Adrenal gland (tissue), 9 donors: ENCODE measurements at regions not wholly inside any gene's neighbourhood (a gene's known extent, or its start where the extent isn't known, plus 50 kb on each side); places are given as distances from the start of the nearest gene placed in this dataset.

Experiments used
- DNase-seq, 7 donors: peaks; one replicate each; pipeline ENCODE4 v3.0.0-alpha.2; 2019 to 2020
- H3K27ac ChIP-seq, 5 donors: fragments of 200-600 bp; sonication (generic) in 4 of 5; 1 replicate in 3 of 5; 2 replicates in 2 of 5; pipeline versions ENCODE4 v1.5.1 to v1.8.0; 2016 to 2020; ENCODE audit warnings: mild to moderate bottlenecking in 1 of 5
- H3K27me3 ChIP-seq: fragments of 200-600 bp; 2 replicates; pipeline ENCODE4 v1.8.0; 2021
- H3K36me3 ChIP-seq, 2 donors: fragments of 200-600 bp; replicated peaks in 1 of 2; 1 replicate in 1 of 2; 2 replicates in 1 of 2; pipeline versions ENCODE4 v1.5.1 to v1.8.0; 2018 to 2022
- H3K4me1 ChIP-seq, 2 donors: fragments of 200-600 bp; replicated peaks in 1 of 2; 1 replicate in 1 of 2; 2 replicates in 1 of 2; pipeline versions ENCODE4 v1.5.1 to v1.8.0; 2018 to 2021
- H3K4me3 ChIP-seq, 4 donors: fragments of 200-600 bp; sonication (generic) in 3 of 4; one replicate each; pipeline ENCODE4 v1.5.1; 2016 to 2018
- H3K9me3 ChIP-seq, 3 donors: fragments of 200-600 bp; sonication (generic) in 1 of 3; replicated peaks in 1 of 3; 1 replicate in 2 of 3; 2 replicates in 1 of 3; pipeline versions ENCODE4 v1.5.1 to v1.8.0; 2016 to 2021
- CTCF ChIP-seq, 6 experiments: fragments of 450-650 bp in 4 of 6; fragments of 200-600 bp in 2 of 6; sonication (generic) in 1 of 6; IDR thresholded peaks; 1 replicate in 5 of 6; 2 replicates in 1 of 6; pipeline versions ENCODE4 v1.5.1 to v1.8.0; 2016 to 2021; ENCODE audit warnings: antibody characterized with exemption in 6 of 6, mild to moderate bottlenecking in 2 of 6, moderate library complexity in 1 of 6
- POLR2A ChIP-seq, 2 donors: fragments of 450-650 bp; IDR thresholded peaks; one replicate each; pipeline ENCODE4 v1.6.1; 2017; ENCODE audit warnings: antibody characterized with exemption in 2 of 2, mild to moderate bottlenecking in 2 of 2, moderate library complexity in 1 of 2
- WGBS, 4 donors: extraction: QIAGEN DNeasy Blood & Tissue Kit in 2 of 4; methylation state at CpG; one replicate each; pipeline versions ENCODE4 v1.1.5 to v1.1.7; 2013 to 2017; 5-methylcytosine and 5-hydroxymethylcytosine counted together
- intact Hi-C, 2 donors: fragments of 100-400 bp; cut with DNase I; formaldehyde crosslinking; loops; one replicate each; pipeline versions ENCODE4 v1.14.1 to v1.15.0; 2022 to 2023
- donor health status: healthy with polysubstance abuse.
- donor health status: Bipolar disorder and iron deficiency.
- donor health status: DM: yes; HTN: yes; CAD: no.
- donor health status: DM: no; HTN: no; CAD: no.
- donor health status: DM: no; HTN: no; CAD: no.

GRCh38 chr1:55623311-55623710 lies 408.1 kb upstream of the USP24 start:
- Histone ChIP-seq H3K4me3 (no peak overlapping the region), H3K4me1 (no peaks in the 10 kb centered on the region), H3K27me3 (no peaks in the 10 kb centered on the region), H3K9me3 (no peaks in the 10 kb centered on the region), H3K36me3 (no peaks in the 10 kb centered on the region), H3K27ac (no peak overlapping the region)
- WGBS, 4 donors = 54 to 76% (median 70%) methylated on average over 4 of the region's 4 CpGs
- TF ChIP-seq POLR2A (IDR thresholded peaks at IDR 0.05) = no peak
- no peak for TF ChIP-seq CTCF (IDR thresholded peaks at IDR 0.05)
- peak in 6 of 7 donors; percentile 19 to 68 (median 38) for DNase-seq
- intact Hi-C loops = no loop called here

- no peak for DNase-seq
These were observed 406.9 kb upstream of the USP24 start for GRCh38 chr1:55622074-55622473.

GRCh38 chr1:55618199-55618598 lies 403.0 kb upstream of the USP24 start:
- intact Hi-C loops = no loop called here
- Histone ChIP-seq H3K4me1 (no peaks in the 10 kb centered on the region), H3K4me3 (no peak overlapping the region), H3K27me3 (no peaks in the 10 kb centered on the region), H3K27ac (no peak overlapping the region), H3K36me3 (no peaks in the 10 kb centered on the region), H3K9me3 (no peaks in the 10 kb centered on the region)
- DNase-seq = no peak
- WGBS, 4 donors = 92 to 100% (median 97%) methylated on average over 1 of the region's 1 CpG
- TF ChIP-seq POLR2A (IDR thresholded peaks at IDR 0.05) (no peak), CTCF (IDR thresholded peaks at IDR 0.05) (no peak)

More at GRCh38 chr1:55622074-55622473, 406.9 kb upstream of the USP24 start:
- no peak overlapping the region for H3K4me3 ChIP-seq
- no peak for TF ChIP-seq CTCF (IDR thresholded peaks at IDR 0.05)
- TF ChIP-seq POLR2A (IDR thresholded peaks at IDR 0.05) = no peak
- intact Hi-C loops = no loop called here
- H3K27me3 ChIP-seq = no peaks in the 10 kb centered on the region
- H3K9me3 ChIP-seq = no peaks in the 10 kb centered on the region
- no peak overlapping the region for H3K27ac ChIP-seq
- 73 to 100% (median 84%) methylated on average over 1 of the region's 1 CpG for WGBS, 4 donors
- no peaks in the 10 kb centered on the region for H3K4me1 ChIP-seq
- H3K36me3 ChIP-seq = no peaks in the 10 kb centered on the region

GRCh38 chr1:55617288-55617982 lies 402.3 kb upstream of the USP24 start:
- no peak for TF ChIP-seq POLR2A (IDR thresholded peaks at IDR 0.05)
- no peak for TF ChIP-seq CTCF (IDR thresholded peaks at IDR 0.05)
- Histone ChIP-seq H3K27me3 (no peaks in the 10 kb centered on the region), H3K4me3 (no peak overlapping the region), H3K4me1 (no peaks in the 10 kb centered on the region), H3K36me3 (no peaks in the 10 kb centered on the region), H3K9me3 (no peaks in the 10 kb centered on the region), H3K27ac (no peak overlapping the region)
- WGBS, 4 donors = 67 to 76% (median 71%) methylated on average over 2 of the region's 2 CpGs
- intact Hi-C loops = no loop called here
- DNase-seq = no peak
